ENCODE measurements at regions not wholly inside any gene's neighbourhood (a gene's known extent, or its start where the extent isn't known, plus 50 kb on each side); places are given as distances from the start of the nearest gene placed in this dataset.
"Not testable (repeated sequence)": the region's sequence is repeated elsewhere in the genome, so short reads cannot be mapped to it uniquely, and the experiment has no call there.

GRCh38 chr20:12504779-12505178 lies 504.0 kb upstream of the SPTLC3 start:
- no peaks in the 10 kb centered on the region for H3K36me3 Mint-ChIP-seq
- ATAC-seq (replicated peaks) (no peak), DNase-seq (no peak)
- H3K27me3 Mint-ChIP-seq = no peaks in the 10 kb centered on the region
- H3K9me3 Mint-ChIP-seq = peaks cover 2 to 11% of the 10 kb centered on the region in 2 donors
- no peak overlapping the region for H3K4me3 Mint-ChIP-seq
- H3K4me1 Mint-ChIP-seq = no peaks in the 10 kb centered on the region
- H3K27ac Mint-ChIP-seq = no peak overlapping the region

- Mint-ChIP-seq H3K4me3 (no peak overlapping the region), H3K36me3 (no peaks in the 10 kb centered on the region), H3K4me1 (no peaks in the 10 kb centered on the region), H3K27ac (no peak overlapping the region), H3K27me3 (no peaks in the 10 kb centered on the region), H3K9me3 (peaks cover 2 to 4% of the 10 kb centered on the region in 2 donors)
- DNase-seq (no peak), ATAC-seq (replicated peaks) (no peak)
Measured at GRCh38 chr20:12511499-12511898, 497.3 kb upstream of the SPTLC3 start.

- H3K4me1 Mint-ChIP-seq = no peaks in the 10 kb centered on the region
- H3K36me3 Mint-ChIP-seq = no peaks in the 10 kb centered on the region
- no peak overlapping the region for H3K27ac Mint-ChIP-seq
- no peak for ATAC-seq (replicated peaks)
- no peaks in the 10 kb centered on the region for H3K27me3 Mint-ChIP-seq
- peaks cover 2 to 4% of the 10 kb centered on the region in 2 donors for H3K9me3 Mint-ChIP-seq
- H3K4me3 Mint-ChIP-seq = no peak overlapping the region
- DNase-seq = no peak
Measured at GRCh38 chr20:12512755-12513154, 496.0 kb upstream of the SPTLC3 start.

DNA sequence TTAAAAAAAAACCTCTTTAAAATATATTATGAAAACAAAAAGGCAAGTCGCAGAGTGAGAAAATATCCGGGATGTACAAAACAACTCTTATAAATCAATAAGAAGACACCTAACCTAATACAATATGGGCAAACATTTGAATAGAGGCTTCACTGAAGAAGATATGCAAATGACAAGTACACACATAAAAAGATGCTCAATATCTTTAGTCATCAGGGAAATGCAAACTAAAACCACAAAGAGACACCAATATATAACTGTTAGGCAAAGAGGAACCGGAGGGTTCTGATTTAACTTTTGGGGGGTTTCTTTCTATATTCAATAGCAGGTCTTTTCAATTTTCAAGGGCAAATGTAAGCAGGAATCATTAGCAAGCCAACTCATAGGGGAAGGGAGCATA lies 480.7 kb upstream of the SPTLC3 start:
- ATAC-seq (replicated peaks) = no peak
- H3K36me3 Mint-ChIP-seq = no peaks in the 10 kb centered on the region

GRCh38 chr20:12528591-12529041 lies 480.2 kb upstream of the SPTLC3 start:
- ATAC-seq (replicated peaks) = no peak
- no peaks in the 10 kb centered on the region for H3K36me3 Mint-ChIP-seq

More for the DNA sequence above, 480.7 kb upstream of the SPTLC3 start:
- H3K27ac Mint-ChIP-seq = no peak overlapping the region
- H3K4me1 Mint-ChIP-seq = no peaks in the 10 kb centered on the region
- no peak for DNase-seq
- H3K4me3 Mint-ChIP-seq = no peak overlapping the region
- H3K27me3 Mint-ChIP-seq = no peaks in the 10 kb centered on the region
- peaks cover 2 to 6% of the 10 kb centered on the region in 2 donors for H3K9me3 Mint-ChIP-seq

GRCh38 chr20:12531626-12532025 lies 477.1 kb upstream of the SPTLC3 start:
- DNase-seq = no peak
- Mint-ChIP-seq H3K27me3 (no peaks in the 10 kb centered on the region), H3K36me3 (no peaks in the 10 kb centered on the region), H3K27ac (no peak overlapping the region), H3K4me3 (no peak overlapping the region), H3K9me3 (peaks cover 0 to 4% of the 10 kb centered on the region in 2 donors), H3K4me1 (no peaks in the 10 kb centered on the region)
- no peak for ATAC-seq (replicated peaks)

More at GRCh38 chr20:12528591-12529041, 480.2 kb upstream of the SPTLC3 start:
- Mint-ChIP-seq H3K4me3 (no peak overlapping the region), H3K9me3 (peaks cover 2 to 6% of the 10 kb centered on the region in 2 donors), H3K4me1 (no peaks in the 10 kb centered on the region), H3K27me3 (no peaks in the 10 kb centered on the region), H3K27ac (no peak overlapping the region)
- DNase-seq = no peak

- no peak overlapping the region for H3K27ac Mint-ChIP-seq
- peaks cover 11 to 16% of the 10 kb centered on the region in 2 donors for H3K9me3 Mint-ChIP-seq
- no peaks in the 10 kb centered on the region for H3K36me3 Mint-ChIP-seq
- DNase-seq (no peak), ATAC-seq (replicated peaks) (no peak)
- no peak overlapping the region for H3K4me3 Mint-ChIP-seq
- H3K27me3 Mint-ChIP-seq = no peaks in the 10 kb centered on the region
- H3K4me1 Mint-ChIP-seq = no peaks in the 10 kb centered on the region
Measured at GRCh38 chr20:12535316-12535715, 473.5 kb upstream of the SPTLC3 start.

GRCh38 chr20:12535770-12536169 lies 473.0 kb upstream of the SPTLC3 start:
- ATAC-seq (replicated peaks) = no peak
- Mint-ChIP-seq H3K36me3 (no peaks in the 10 kb centered on the region), H3K9me3 (peaks cover 11 to 16% of the 10 kb centered on the region in 2 donors), H3K4me3 (no peak overlapping the region), H3K4me1 (no peaks in the 10 kb centered on the region), H3K27me3 (no peaks in the 10 kb centered on the region), H3K27ac (no peak overlapping the region)
- no peak for DNase-seq

DNA sequence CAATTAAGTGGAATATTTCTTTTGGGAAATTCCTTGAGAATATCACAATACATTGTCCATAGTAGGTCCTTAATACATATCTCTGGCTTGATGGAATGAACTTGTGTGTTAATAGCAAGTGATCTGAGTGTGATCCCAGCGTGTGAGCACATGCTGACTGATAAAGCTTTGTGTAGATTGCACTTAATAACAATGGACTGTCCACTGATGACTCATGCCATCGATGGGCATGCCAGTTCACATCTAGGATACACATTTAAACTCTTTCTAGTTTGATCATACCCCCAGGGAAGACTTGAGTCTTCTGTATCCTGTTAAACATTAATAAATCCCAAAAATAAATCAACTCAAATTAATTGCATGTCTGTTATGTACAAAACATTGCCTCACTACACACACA lies 454.3 kb upstream of the SPTLC3 start:
- DNase-seq (no peak), ATAC-seq (replicated peaks) (no peak)
- no peaks in the 10 kb centered on the region for H3K9me3 Mint-ChIP-seq
- H3K4me1 Mint-ChIP-seq = no peaks in the 10 kb centered on the region
- H3K36me3 Mint-ChIP-seq = no peaks in the 10 kb centered on the region
- no peak overlapping the region for H3K27ac Mint-ChIP-seq
- H3K27me3 Mint-ChIP-seq = no peaks in the 10 kb centered on the region
- H3K4me3 Mint-ChIP-seq = no peak overlapping the region

DNA sequence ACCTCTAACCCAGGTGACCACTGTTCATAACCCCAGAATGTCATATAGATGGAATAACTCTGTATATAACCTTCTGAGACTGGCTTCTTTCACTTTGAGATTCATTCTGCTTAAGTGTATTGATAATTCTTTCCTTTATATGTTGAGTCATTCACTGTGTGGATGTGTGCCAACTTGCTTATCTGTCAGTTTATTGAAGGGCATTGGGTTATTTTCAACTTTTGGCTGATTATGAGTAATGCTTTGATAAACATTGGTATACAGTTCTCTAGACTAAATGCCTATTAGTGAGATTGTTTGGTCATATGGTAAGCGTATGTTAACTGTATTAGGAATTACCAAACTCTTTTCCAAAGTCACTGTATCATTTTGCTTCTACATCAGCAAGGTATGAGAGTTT lies 453.4 kb upstream of the SPTLC3 start:
- no peaks in the 10 kb centered on the region for H3K36me3 Mint-ChIP-seq
- no peaks in the 10 kb centered on the region for H3K4me1 Mint-ChIP-seq
- no peak overlapping the region for H3K4me3 Mint-ChIP-seq
- H3K27ac Mint-ChIP-seq = no peak overlapping the region
- H3K27me3 Mint-ChIP-seq = no peaks in the 10 kb centered on the region
- no peak for DNase-seq
- no peak for ATAC-seq (replicated peaks)
- no peaks in the 10 kb centered on the region for H3K9me3 Mint-ChIP-seq

- not testable (repeated sequence) for H3K4me3 Mint-ChIP-seq; H3K36me3 Mint-ChIP-seq; H3K27me3 Mint-ChIP-seq; DNase-seq; ATAC-seq (replicated peaks); H3K4me1 Mint-ChIP-seq; H3K9me3 Mint-ChIP-seq; H3K27ac Mint-ChIP-seq
Measured at GRCh38 chr20:12555849-12556248, 452.9 kb upstream of the SPTLC3 start.

GRCh38 chr20:12557224-12557623 lies 451.5 kb upstream of the SPTLC3 start:
- no peak overlapping the region for H3K27ac Mint-ChIP-seq
- H3K9me3 Mint-ChIP-seq = peaks cover under 1 to 2% of the 10 kb centered on the region in 2 donors
- H3K4me3 Mint-ChIP-seq = no peak overlapping the region
- no peaks in the 10 kb centered on the region for H3K36me3 Mint-ChIP-seq
- H3K27me3 Mint-ChIP-seq = no peaks in the 10 kb centered on the region
- no peaks in the 10 kb centered on the region for H3K4me1 Mint-ChIP-seq
- ATAC-seq (replicated peaks) (no peak), DNase-seq (no peak)

- H3K36me3 Mint-ChIP-seq = no peaks in the 10 kb centered on the region
Measured at GRCh38 chr20:12564979-12565378, 443.8 kb upstream of the SPTLC3 start.

GRCh38 chr20:12566596-12566995 lies 442.2 kb upstream of the SPTLC3 start:
- Mint-ChIP-seq H3K4me1 (no peaks in the 10 kb centered on the region), H3K27ac (no peak overlapping the region), H3K4me3 (no peak overlapping the region), H3K9me3 (peaks cover 3% of the 10 kb centered on the region in 2 donors), H3K27me3 (no peaks in the 10 kb centered on the region), H3K36me3 (no peaks in the 10 kb centered on the region)
- DNase-seq = no peak
- ATAC-seq (replicated peaks) = no peak

More at GRCh38 chr20:12564979-12565378, 443.8 kb upstream of the SPTLC3 start:
- H3K9me3 Mint-ChIP-seq = peaks cover 3 to 4% of the 10 kb centered on the region in 2 donors
- no peak overlapping the region for H3K27ac Mint-ChIP-seq
- H3K4me3 Mint-ChIP-seq = no peak overlapping the region
- no peaks in the 10 kb centered on the region for H3K27me3 Mint-ChIP-seq
- no peaks in the 10 kb centered on the region for H3K4me1 Mint-ChIP-seq
- ATAC-seq (replicated peaks) (no peak), DNase-seq (no peak)

DNA sequence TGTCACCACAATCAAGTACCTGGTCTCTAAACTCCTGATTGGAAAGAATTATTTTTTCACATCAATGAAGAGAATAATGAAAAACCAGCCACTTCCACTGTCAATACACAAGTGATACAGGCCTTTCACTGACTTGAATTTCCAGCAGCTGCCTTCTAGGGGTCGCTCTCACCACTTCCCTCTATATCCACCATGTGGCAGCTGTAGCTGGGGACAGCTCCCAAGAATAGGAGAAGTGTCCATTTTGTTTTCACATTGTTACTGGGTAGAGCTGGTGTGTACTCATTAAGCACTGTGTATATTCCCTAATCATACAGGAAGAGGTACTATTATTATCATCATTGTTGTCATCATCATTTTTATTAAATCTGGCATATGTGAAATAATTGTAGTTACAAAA lies 438.4 kb upstream of the SPTLC3 start:
- Mint-ChIP-seq H3K9me3 (no peaks in the 10 kb centered on the region), H3K4me1 (no peaks in the 10 kb centered on the region), H3K27ac (no peak overlapping the region), H3K27me3 (no peaks in the 10 kb centered on the region), H3K36me3 (no peaks in the 10 kb centered on the region), H3K4me3 (no peak overlapping the region)
- DNase-seq (no peak), ATAC-seq (replicated peaks) (no peak)

DNA sequence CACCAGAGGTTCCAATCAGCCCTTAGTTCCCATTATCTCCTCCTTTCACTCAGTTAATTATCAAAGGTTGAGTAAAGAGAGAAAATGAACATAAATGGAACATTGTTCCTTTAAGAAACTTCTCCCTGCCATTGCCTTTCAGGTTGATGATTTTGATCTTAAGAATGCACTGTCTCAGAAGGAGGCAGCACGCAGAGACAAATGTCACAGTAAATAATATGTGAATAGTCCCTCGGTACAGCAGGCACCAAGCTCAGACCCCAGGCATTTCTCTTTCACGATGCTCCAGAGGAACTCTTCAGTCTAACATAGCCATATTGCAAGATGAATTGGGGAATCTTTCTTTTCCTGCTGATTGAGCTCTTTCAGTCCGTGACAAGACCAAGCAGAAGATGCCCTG lies 435.3 kb upstream of the SPTLC3 start:
- H3K27ac Mint-ChIP-seq = no peak overlapping the region
- no peak for ATAC-seq (replicated peaks)

More for the DNA sequence above, 435.3 kb upstream of the SPTLC3 start:
- H3K27me3 Mint-ChIP-seq = no peaks in the 10 kb centered on the region
- H3K4me1 Mint-ChIP-seq = no peaks in the 10 kb centered on the region
- no peaks in the 10 kb centered on the region for H3K36me3 Mint-ChIP-seq
- no peaks in the 10 kb centered on the region for H3K9me3 Mint-ChIP-seq
- DNase-seq = no peak
- no peak overlapping the region for H3K4me3 Mint-ChIP-seq
